NCI-H1105 (cell line): ENCODE measurements at regions not wholly inside any gene's neighbourhood (a gene's known extent, or its start where the extent isn't known, plus 50 kb on each side); places are given as distances from the start of the nearest gene placed in this dataset.
"Not testable (repeated sequence)": the region's sequence is repeated elsewhere in the genome, so short reads cannot be mapped to it uniquely, and the experiment has no call there.

Experiments
- DNase-seq: peaks from one replicate; lab custom pipeline; 2025; lab: John Stamatoyannopoulos, UW

DNA sequence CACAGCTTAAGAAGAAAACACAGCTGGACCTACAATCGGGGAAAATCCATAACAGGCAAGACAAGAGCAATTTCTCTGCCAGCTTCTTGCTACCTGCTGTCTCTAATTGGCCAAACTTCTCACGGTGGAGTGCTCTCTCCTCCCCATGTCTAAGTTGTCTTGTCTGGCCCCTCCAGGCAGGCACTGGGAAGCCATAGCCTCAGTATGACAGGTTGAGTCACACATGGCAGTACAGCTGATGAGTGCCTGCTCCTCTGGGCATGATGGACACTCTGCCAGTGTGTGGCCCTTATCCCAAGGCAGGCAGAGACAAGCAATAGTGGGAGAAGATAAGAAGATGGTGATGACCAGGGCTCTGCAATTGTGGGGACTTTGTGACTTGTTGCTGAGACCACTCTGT lies 551.8 kb downstream of the DIPK2A start:
- DNase-seq: no peak

DNA sequence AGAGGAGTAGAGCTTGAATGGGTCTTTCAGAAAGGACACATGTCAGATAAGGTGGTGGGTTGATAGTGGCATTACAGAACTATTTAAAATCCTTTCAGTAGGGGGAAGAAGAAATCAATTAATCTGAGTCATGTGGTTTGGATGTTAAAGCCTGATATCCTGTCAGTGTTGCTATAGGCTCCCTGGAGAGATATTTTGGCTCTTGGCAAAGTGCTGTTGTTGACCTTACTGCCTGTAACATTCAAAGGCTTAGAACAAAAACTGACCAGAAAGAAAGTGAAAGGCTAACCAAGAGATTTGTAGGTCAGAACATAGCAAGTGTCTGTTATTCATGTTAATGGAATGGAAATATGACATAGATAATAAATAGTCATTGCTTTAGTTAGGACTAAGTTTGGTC lies 552.9 kb downstream of the DIPK2A start:
- no peak for DNase-seq

DNA sequence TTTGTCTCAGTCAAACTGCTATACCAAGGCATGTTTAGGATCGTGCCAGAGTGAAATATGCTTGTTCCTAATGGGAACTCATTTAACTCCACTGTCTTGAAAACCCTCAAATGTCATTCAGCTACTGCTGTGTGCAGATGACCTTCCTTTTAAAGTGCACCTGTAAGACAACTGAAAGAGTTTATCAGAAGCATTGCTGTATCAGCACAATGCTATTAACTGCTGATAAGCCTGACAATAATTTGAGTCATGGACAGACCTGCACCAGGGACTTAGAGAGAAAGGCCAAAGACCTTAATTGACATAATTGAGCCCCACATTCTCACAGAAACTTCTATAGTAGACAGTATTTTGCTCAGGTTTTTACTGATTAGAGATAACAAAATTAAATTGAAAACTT lies 557.9 kb downstream of the DIPK2A start:
- DNase-seq: no peak

DNA sequence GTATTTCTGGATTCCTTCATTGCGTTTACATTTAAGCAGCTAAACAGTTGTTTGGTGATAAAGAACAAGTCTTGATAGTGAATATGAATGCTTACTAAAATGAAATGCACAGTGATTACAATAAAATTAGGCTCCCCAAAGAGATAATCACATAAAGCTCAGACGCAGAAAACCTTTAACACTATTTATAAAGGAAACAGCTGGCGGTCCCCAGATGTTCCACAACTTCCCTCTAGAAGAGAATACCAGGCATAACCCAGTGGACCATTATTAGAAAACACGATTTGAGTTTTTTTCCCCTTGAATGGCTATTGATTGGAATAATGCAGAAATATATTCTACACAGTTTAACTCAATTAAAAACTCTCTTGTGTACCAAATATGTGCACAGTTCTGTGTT lies 573.2 kb downstream of the DIPK2A start:
- DNase-seq: no peak

DNA sequence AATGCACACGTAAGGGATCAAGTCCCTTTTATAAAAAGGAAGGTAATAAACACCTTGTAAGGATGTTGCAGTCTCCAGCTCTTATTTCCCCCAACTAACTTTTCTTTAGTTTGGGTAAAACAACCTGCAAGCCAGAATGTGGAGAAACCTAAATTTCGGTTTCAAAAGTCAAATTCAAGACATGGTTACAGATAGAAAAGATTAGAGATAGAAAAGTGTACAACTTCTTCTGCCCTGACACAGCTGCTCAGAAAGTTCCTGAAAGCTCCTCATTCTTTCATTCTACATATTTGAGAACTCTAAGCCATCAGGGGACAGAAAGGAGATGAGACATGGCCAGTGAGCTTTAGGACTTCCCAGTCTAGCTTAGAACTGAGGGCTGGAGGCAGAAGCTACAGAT lies 574.9 kb downstream of the DIPK2A start:
- DNase-seq: no peak

DNA sequence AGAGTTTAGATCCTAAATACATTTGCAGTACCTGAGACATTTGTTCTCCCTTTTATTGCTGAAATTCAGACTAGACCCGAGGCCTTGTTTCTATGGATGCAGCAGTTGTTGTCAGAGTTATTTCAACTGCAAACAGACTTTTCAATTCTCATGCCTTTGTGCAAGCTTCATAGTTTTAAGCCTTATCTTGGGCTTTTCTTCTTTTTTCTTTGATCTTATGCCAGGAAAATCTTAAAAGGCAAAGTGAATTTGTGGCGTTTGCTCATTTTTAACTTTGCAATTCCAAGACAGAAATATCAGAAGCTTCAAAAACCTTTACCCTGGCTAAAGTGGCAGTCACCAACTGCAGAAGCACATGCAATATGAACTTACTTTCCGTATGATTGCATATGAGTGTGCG lies 576.7 kb downstream of the DIPK2A start:
- DNase-seq: no peak

DNA sequence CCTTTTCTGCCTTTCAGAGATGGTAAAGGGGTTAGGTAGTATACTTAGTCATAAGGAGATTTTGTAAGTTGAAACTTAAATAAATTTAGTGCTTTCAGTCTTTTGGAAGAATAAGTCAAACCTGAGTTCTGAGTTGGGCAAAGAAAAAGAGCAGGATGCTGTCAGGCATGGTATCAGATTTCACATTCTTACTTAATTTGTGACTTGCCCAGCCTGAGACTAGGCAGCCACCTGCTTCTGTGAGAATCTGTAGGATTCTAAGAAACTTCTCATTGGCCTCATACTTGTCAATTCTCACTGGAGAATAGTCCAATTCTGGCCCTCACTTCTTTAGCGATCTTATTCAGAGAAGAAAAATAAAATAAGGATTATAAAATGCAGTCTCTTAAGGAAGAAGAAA lies 577.5 kb downstream of the DIPK2A start:
- no peak for DNase-seq

DNA sequence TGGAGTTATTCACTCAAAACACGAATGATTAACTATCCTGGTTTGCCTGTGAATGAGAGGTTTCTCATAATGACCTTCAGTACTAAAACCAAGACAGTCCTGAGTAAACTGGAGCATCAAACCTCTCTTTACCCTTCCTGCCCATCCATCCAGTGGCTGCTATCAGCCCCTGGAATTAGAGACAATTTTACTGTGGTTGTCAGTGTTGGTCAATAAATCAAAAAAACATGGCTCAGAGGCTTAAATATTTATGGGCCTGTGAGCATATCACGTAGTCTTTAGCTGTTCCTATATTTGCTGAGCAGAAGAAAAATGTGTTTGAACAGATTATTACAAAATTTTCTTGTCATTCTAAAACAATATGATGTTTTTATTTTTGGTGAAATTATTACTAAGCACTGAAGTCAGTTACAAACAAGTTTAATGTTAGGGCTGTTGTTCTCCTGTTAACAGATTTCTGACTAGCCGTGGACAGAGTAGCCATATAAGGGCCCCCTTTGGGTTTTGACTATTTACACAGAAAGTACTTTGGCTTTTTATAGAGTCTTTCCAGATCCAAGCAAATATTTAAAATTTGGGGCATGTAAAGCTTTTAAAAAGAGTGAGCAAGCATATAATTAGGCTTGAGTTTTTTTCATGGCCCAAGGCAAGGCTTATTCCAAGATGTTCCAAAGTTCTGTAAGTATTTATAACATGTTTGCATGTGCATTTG lies 580.9 kb downstream of the DIPK2A start:
- no peak for DNase-seq

DNA sequence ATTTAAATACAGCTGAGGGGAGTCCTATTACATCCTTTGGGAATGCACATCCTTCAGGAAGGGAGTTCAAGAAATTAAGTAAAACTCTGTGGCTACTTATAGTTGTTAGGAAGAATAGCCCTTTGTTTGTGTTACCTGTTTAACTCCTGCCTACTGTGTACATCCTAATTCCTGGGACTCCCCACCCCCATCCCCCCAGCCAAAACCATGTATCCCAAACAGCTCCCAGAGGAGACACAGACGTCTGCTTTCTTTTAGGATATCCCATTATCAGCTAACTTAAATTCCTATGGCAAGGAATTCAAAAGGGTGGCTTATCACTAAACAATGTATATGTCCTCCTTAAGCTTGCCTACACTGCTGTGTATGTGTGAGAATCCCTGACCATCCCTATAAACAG lies 581.7 kb downstream of the DIPK2A start:
- no peak for DNase-seq

DNA sequence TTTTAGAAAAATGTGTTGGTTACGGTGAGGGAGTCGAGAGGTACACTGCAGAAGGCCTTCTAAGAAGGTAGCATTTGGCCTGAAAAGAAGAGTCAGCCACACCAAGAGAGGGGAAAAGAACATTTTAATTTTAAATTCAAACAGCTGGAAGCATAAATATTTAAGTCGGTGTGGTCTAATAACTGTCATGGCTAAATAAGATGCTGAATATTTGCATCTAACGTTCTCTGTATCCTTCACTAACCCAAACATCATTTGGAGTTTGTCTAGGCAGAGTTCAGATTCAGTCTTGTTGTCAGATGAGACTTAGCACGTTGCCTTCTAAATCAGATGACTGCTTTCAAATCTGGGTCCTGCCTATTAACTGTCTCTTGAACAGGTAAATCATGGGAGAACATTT lies 583.3 kb downstream of the DIPK2A start:
- no peak for DNase-seq

DNA sequence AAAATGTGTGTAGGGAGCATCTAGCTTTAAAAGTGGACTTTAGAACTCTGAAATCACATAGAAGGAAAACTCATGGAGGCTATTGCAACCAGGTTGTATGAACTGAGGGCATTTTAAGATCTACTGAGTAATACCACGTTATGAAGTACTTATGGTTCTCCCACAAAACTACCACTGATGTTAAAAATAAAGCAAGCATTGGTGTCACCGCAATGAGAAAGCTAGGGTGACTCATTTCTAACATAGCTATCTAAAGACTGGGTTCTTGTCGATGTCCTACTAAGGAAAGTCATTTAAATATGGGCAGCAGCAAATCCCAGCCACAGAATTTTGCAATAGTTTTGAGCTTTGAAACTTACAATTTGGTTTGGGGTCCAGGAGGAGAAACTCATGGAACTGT lies 584.8 kb downstream of the DIPK2A start:
- DNase-seq: no peak

DNA sequence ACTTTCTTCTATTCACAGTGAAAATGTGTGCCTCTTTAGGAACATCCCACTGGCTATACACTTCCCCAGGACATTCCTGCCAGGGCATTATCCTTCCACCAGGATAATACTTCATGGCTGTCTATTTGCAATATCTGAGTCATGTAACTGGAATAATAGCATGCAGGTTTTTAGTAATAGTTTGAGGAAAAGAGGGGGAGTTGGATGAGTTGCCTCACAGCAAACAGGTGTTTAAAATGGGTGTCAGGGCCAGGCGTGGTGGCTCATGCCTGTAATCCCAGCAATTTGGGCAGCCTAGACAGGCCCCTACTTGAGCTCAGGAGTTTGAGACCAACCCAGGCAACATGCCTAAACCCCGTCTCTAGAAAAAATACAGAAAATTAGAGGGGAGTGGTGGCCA lies 585.9 kb downstream of the DIPK2A start:
- no peak for DNase-seq

DNA sequence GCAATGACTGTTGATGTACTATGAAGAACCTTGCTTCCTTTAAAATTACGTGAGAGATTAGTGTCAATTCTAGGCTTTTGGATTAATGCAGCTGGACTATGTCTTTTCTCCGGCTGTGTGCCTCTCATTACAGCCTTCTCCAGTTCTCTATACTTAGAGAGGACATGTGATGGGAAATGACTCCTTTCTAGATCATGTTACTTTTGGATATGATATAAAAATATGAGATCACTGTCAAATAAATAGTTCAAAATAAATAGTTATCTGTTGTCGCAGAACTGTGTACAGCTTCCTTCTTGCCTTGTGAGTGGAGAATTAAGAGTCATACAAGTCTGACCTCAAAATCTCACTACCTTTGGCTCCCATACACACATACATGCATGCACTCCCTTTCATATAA lies 592.4 kb downstream of the DIPK2A start:
- DNase-seq: no peak

DNA sequence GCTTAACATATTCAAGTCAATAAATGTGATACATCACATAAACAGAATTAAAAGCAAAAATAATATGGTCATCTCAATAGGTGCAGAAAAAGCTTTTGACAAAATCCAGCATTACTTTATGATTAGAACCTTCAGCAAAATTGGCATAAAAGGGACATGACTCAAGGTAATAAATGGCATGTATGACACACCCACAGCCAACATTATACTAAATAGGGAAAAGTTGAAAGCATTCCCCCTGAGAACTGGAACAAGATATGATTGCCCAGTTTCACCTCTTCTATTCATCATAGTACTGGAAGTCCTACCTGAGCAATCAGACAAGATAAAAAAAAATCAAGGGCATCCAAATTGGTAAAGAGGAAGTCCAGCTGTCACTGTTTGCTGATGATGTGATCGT lies 594.7 kb downstream of the DIPK2A start:
- no peak for DNase-seq

DNA sequence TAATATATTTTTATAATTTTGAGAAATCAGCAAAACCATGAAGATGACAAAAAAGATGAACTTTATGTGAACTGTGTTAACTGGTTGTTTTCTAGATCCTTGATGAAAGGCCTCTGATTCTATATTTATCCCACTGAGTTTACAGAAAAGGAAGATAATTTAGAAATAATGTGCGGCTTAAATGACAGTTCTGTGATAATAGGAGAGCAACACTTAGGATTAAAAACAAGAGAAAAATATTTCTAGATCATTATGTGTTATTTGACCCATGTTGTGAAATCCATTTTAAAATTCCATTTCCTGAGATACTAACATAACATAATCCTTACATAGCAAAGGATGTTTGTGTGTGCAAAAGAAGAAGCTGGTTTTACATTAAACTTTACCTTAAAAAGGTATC lies 598.0 kb downstream of the DIPK2A start:
- no peak for DNase-seq

DNA sequence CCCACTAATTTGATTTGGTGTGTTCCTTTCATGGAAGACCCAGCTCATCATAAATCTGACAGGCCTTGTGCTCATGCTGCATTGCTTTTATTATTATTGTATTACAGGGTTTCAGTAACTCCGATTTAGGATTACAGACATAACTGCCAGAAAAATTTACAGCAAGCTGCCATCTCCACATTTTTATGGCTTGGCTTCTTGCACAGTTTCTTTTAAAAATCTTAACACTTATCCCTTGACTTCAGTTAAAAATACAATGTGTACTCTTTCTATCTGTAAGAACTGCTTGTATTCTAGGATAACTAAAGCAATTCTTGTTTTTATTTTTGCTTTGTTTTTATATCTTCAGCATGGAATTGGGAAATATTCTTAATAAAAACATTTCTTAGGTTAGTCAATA lies 612.2 kb downstream of the DIPK2A start:
- DNase-seq: no peak

DNA sequence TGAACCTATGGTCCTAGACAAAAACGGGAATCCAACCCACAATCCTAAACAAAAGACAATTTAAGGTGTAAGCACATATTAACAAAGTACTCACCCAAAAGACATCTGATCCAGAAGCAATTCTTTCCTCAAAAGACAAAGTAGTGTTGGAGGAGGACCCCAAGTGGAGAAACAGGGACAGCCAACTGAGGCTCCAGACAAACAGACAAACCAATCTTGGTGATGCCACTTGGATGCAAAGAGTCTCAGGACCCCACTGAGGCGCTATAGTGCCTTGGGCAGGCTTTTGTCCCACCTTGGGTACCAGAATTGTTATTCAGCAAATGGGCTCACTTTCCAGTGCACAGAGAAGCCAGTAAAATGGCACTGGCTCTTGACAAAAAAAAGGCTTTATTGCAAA lies 613.8 kb downstream of the DIPK2A start:
- no peak for DNase-seq

DNA sequence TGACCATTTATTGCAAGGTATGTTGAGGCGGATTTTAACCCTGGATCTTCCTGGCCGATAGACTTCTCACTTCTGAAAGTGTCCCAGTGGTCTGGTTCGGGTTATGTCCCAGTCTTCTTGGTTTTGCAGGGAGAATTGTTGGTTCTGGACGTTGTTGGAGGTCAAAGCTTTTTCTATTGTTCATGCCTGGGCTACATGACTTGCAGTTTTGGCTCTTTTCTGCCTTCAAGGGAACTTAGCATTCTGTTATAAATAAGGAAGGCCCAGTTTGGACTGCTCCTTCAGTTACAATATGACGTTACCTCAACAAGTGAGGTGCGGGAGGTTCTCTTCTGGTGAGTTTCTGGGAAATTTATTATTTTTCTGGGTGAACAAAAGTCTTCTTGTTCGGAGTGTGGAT lies 614.3 kb downstream of the DIPK2A start:
- no peak for DNase-seq

DNA sequence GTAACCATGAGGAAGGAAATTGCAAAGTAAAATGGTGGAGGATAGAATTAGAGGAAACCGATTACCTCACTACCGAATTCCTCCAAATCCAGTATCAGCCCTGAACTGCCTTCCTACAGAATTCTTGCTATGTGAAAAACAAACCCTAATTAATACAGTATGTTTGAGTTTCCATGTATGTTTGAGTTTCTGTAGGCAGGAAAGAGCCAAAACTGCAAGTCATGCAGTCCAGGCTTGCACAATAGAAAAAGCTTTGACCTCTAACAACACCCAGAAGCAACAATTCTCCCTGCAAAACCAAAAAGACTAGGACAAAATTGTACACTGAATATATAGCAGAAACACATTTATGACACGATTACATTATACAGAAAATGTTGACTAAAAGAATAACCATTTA lies 614.8 kb downstream of the DIPK2A start:
- DNase-seq: no peak

DNA sequence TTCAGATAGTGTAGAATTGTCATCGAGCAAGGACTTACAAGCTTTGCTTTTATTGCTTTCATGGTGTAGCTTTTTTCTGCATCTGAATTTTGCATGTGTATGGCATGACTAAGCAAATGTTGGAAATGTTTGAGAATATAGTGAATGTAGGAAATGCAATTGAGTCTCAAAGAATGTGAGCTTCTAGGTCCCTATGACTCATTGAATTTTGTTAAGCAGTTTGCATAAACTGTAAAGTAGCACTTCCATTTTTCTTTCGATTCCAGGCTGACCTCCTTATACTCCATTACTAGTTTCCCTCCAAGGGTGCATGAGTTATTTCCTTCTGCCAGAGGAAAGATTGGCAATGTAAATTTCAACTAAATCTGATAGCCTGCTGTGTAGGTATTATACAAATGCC lies 619.2 kb downstream of the DIPK2A start:
- no peak for DNase-seq

DNA sequence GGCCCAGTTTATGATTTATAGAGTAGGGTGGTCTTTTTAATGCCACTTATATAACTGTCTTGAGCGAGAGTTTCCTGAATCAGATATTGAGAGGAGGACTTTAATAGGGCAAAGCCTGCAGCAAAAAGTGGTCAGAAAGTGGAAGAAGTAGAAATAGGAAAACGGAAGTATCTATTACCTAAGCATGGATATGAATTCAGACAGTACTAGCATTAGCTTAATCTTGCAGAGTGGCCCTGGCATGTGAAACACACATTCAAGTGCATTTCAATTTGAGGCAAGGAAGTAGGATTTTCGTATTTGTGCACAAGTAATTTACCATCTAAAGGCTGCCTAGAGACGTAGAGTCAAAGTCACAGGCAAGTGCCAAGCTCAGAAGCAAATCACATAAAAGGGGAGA lies 622.3 kb downstream of the DIPK2A start:
- no peak for DNase-seq

DNA sequence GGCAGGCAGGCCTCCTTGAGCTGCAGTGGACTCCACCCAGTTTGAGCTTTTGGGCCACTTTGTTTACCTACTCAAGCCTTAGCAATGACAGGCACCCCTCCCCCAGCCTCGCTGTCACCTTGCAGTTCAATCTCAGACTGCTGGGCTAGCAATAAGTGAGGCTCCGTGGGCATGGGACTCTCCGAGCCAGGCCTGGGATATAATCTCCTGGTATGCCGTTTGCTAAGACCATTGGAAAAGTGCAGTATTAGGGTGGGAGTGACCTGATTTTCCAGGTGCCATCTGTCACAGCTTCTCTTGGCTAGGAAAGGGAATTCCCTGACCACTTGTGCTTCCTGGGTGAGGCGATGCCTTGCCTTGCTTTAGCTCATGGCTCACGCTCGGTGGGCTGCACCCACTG lies 648.6 kb downstream of the DIPK2A start:
- not testable (repeated sequence) for DNase-seq

DNA sequence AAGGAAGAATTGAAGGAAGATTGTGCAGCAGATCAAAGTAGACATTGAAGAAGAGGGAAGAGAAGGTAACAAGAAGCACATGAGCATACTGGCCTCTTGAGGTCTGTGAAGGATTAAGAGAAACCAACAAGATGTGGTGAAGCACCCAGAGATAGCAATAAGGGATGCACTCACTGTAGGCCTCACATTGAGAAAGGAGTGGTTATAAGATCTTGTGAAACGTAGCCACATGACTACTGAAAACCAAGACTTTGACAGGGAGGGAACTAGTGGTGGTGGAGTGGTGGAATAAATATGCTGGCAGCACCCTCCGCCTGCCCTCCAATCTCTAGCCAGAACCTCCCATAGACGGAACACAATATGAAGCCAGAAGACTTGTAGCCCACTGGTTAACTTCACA lies 651.2 kb downstream of the DIPK2A start:
- DNase-seq: no peak

DNA sequence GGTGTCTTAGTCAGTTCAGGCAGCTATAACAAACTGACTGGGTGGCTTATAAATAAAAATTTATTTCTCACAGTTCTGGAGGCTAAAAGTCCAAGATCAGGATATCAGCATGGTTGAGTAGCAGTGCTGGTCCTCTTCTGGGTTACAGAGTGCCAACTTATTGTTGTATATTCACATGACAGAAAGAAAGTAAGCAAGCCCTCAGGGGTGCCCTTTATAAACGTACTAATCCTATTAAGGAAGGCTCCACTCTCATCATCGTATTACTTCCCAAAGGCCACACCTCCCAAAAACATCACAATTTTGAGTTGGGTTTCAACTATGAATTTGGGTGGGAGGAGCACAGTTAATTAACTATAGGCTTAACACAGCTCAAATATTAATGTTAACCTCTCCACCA lies 653.0 kb downstream of the DIPK2A start:
- no peak for DNase-seq

DNA sequence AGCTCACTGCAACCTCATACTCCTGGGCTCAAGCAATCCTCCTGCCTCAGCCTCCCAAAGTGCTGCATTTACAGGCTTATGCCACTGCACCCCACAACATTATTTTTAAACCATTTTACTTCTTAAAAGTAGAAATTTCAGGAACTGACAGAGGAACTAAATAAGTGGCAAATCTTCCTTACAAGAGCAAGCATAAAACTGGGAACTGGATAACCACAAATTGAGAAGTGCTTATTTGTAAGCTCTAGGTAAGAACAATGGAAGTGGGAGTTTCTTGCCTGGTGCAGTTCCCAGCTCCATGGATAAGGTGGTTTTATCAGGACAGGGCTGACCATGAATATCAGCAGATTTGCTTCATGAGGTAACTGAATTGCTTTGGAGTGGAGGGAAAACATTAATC lies 655.2 kb downstream of the DIPK2A start:
- DNase-seq: no peak
